ENCODE measurements at regions not wholly inside any gene's neighbourhood (a gene's known extent, or its start where the extent isn't known, plus 50 kb on each side); places are given as distances from the start of the nearest gene placed in this dataset.

GRCh38 chr6:120083186-120083585 lies 733.6 kb upstream of the MAN1A1 start:
- H3K23ac ChIP-seq (ENCODE audit: low read depth, low read length), result no peak overlapping the region
- no peak overlapping the region for H4K91ac ChIP-seq (ENCODE audit: insufficient read depth, low read depth, low read length)
- DNase-seq (no peak), ATAC-seq (ENCODE audit: low read depth) (no peak)
- H2AK5ac ChIP-seq (ENCODE audit: low read depth, low read length), result no peak overlapping the region
- H3K9ac ChIP-seq (ENCODE audit: low read depth, low read length), result no peak overlapping the region
- intact Hi-C loops (cut with micrococcal nuclease) (no loop called here), dilution Hi-C loops (cut with HindIII; ENCODE audit: low sequenced_read_pairs, unreplicated experiment) (no loop called here), in situ Hi-C loops (cut with MboI; ENCODE audit: low sequenced_read_pairs) (no loop called here)
- H3K9me3 ChIP-seq (ENCODE audit: control insufficient read depth, insufficient read depth, low read length), result no peaks in the 10 kb centered on the region
- no peaks in the 10 kb centered on the region for H3K27me3 ChIP-seq (ENCODE audit: control insufficient read depth, insufficient read depth, low read length)
- CTCF ChIA-PET, result no interaction called here
- no peaks in the 10 kb centered on the region for H4K20me1 ChIP-seq (ENCODE audit: insufficient read depth, low read length)
- H3K4me3 ChIP-seq (ENCODE audit: insufficient read depth, low read depth, low read length), result no peak overlapping the region
- no peak overlapping the region for H4K5ac ChIP-seq (ENCODE audit: low read depth, low read length)
- no peak overlapping the region for H2BK120ac ChIP-seq (ENCODE audit: low read depth, low read length)
- H3K9me1 ChIP-seq (ENCODE audit: insufficient read depth, low read length), result no peaks in the 10 kb centered on the region
- H4K8ac ChIP-seq (ENCODE audit: low read depth in 2 of 2, low read length in 2 of 2), result no peak overlapping the region
- no peak overlapping the region for H3K4ac ChIP-seq (ENCODE audit: low read depth, low read length)
- H2BK5ac ChIP-seq (ENCODE audit: low read depth, low read length, poor library complexity, severe bottlenecking), result no peak overlapping the region
- no peak overlapping the region for H3K27ac ChIP-seq (ENCODE audit: insufficient read depth, low read length)
- no peak overlapping the region for H2BK15ac ChIP-seq (ENCODE audit: low read depth, low read length)
- no peak overlapping the region for H2BK20ac ChIP-seq (ENCODE audit: low read depth, low read length)
- H2AFZ ChIP-seq (replicated peaks; ENCODE audit: low read length, poor library complexity), result no peak overlapping the region
- no peak overlapping the region for H3K56ac ChIP-seq (ENCODE audit: extremely low read depth, insufficient read depth, low read length)
- BruUV-seq (replicated peaks), result no TSS peak
- H3K18ac ChIP-seq (ENCODE audit: low read depth, low read length), result no peak overlapping the region
- TF ChIP-seq MAFK (IDR thresholded peaks at IDR 0.05; ENCODE audit: low read depth, low read length), result no peak
- no peak for TF ChIP-seq BHLHE40 (IDR thresholded peaks at IDR 0.05; ENCODE audit: low read depth, low read length)
- no peak for TF ChIP-seq USF2 (IDR thresholded peaks at IDR 0.05; ENCODE audit: low read depth, low read length)
- no peak for TF ChIP-seq MXI1 (IDR thresholded peaks at IDR 0.05; ENCODE audit: borderline replicate concordance, low read depth, low read length)
- no peak for TF ChIP-seq ELK1 (IDR thresholded peaks at IDR 0.05; ENCODE audit: borderline replicate concordance, low read depth, low read length)
- TF ChIP-seq SMC3 (IDR thresholded peaks at IDR 0.05; ENCODE audit: low read depth, low read length), result no peak
- TF ChIP-seq FOS (IDR thresholded peaks at IDR 0.05; ENCODE audit: low read depth, low read length), result no peak
- no peak for TF ChIP-seq RAD21 (IDR thresholded peaks at IDR 0.05; ENCODE audit: low read length)
- TF ChIP-seq RCOR1 (IDR thresholded peaks at IDR 0.05; ENCODE audit: insufficient replicate concordance, low read length), result no peak
- no peak for TF ChIP-seq CHD1 (IDR thresholded peaks at IDR 0.05; ENCODE audit: low read depth, low read length)
- TF ChIP-seq POLR2A (IDR thresholded peaks at IDR 0.05; ENCODE audit: low read depth, low read length), result no peak
- no peak for TF ChIP-seq CEBPB (IDR thresholded peaks at IDR 0.05; ENCODE audit: low read depth, low read length)
- no peak for TF ChIP-seq RFX5 (IDR thresholded peaks at IDR 0.05; ENCODE audit: low read depth, low read length)
- no peak for TF ChIP-seq NFE2L2 (IDR thresholded peaks at IDR 0.05; ENCODE audit: low read depth, low read length)
- no peaks in the 10 kb centered on the region for H3K4me1 ChIP-seq (ENCODE audit: control insufficient read depth, insufficient read depth, low read length)
- POLR2A ChIA-PET (ENCODE audit: unreplicated experiment), result no interaction called here
- no peak overlapping the region for H2AK9ac ChIP-seq (replicated peaks; ENCODE audit: low read depth, low read length, poor library complexity)
- H3K36me3 ChIP-seq (ENCODE audit: control insufficient read depth, insufficient read depth, low read length), result no peaks in the 10 kb centered on the region
- H3K14ac ChIP-seq (replicated peaks; ENCODE audit: low read depth, low read length), result no peak overlapping the region
- no CpG with 5 or more reads among the region's 5 CpGs for WGBS, 2 experiments (ENCODE audit: extremely low coverage in 2 of 2, insufficient read length in 1 of 2)
- H3K4me2 ChIP-seq (ENCODE audit: low read depth, low read length), result no peak overlapping the region
- no peaks in the 10 kb centered on the region for H3K79me1 ChIP-seq (ENCODE audit: low read depth in 1 of 2, low read length in 2 of 2)

All from IMR-90 (cell line).